ENCODE measurements at regions not wholly inside any gene's neighbourhood (a gene's known extent, or its start where the extent isn't known, plus 50 kb on each side); places are given as distances from the start of the nearest gene placed in this dataset.
A peak's percentile ranks its signal among the peaks of the same experiment; 100 is the strongest.

GRCh38 chr2:120520929-120521912 is 175.3 kb downstream of the INHBB start:
- Histone ChIP-seq H2AFZ (ENCODE audit: low read depth, low read length) (no peak overlapping the region), H3K27me3 (ENCODE audit: control insufficient read depth in 2 of 2, insufficient read depth in 2 of 2, low read length in 2 of 2) (peaks cover 12 to 52% of the 10 kb centered on the region in 2 experiments; a peak in 3 of 5 replicates), H3K9ac (ENCODE audit: insufficient read depth in 1 of 2, low read depth in 2 of 2, low read length in 2 of 2) (no peak overlapping the region), H3K9me3 (replicated peaks; ENCODE audit: control insufficient read depth, insufficient read depth, low read depth, low read length) (no peaks in the 10 kb centered on the region), H3K36me3 (ENCODE audit: control insufficient read depth, insufficient read depth, low read length) (no peaks in the 10 kb centered on the region), H3K4me3 (no peak overlapping the region), H3K4me1 (replicated peaks in 1 of 2; ENCODE audit: control insufficient read depth in 2 of 2, insufficient read depth in 2 of 2, low read length in 2 of 2) (peaks cover 0 to 5% of the 10 kb centered on the region in 2 experiments; a peak in 2 of 5 replicates), H3K79me2 (ENCODE audit: control insufficient read depth, insufficient read depth, low read length) (no peaks in the 10 kb centered on the region), H3K4me2 (ENCODE audit: insufficient read depth, low read length) (no peak overlapping the region), H3K9me1 (ENCODE audit: control insufficient read depth, insufficient read depth, low read length) (no peaks in the 10 kb centered on the region), H3K27ac (ENCODE audit: extremely low read depth, low read depth, low read length) (no peak overlapping the region), H4K20me1 (replicated peaks; ENCODE audit: control insufficient read depth, insufficient read depth, low read length) (peaks cover 3% of the 10 kb centered on the region)
- WGBS (ENCODE audit: insufficient coverage, low coverage, missing lambda C conversion rate): 3% methylated on average over 13 of the region's 13 CpGs
- ATAC-seq: peak; percentile 90
- FAIRE-seq: peak; percentile 83
- ChIA-PET CTCF (ENCODE audit: low intra/inter-chr PET ratio) (no interaction called here), POLR2A (interaction anchor here (0.6 kb wide), 1 partner anchor 187 kb away, joined by 3 read pairs; no protein-coding TSS in a partner anchor)
- intact Hi-C loops (cut with micrococcal nuclease) (no loop called here), in situ Hi-C loops (cut with MboI) (no loop called here)
- BruUV-seq (replicated peaks): no TSS peak
- peak; percentile 48 to 72 (median 60) for DNase-seq (ENCODE audit: extremely low read depth in 1 of 4, low spot score in 3 of 4)
- peak in 1 of 2 experiments; percentile 44; a peak in 2 of 4 replicates for TF ChIP-seq RAD21 (CRISPR knock-in tag; conservative IDR thresholded peaks at IDR 0.05 in 1 of 2, IDR thresholded peaks at IDR 0.05 in 1 of 2)
- TF ChIP-seq, protein P1, sequence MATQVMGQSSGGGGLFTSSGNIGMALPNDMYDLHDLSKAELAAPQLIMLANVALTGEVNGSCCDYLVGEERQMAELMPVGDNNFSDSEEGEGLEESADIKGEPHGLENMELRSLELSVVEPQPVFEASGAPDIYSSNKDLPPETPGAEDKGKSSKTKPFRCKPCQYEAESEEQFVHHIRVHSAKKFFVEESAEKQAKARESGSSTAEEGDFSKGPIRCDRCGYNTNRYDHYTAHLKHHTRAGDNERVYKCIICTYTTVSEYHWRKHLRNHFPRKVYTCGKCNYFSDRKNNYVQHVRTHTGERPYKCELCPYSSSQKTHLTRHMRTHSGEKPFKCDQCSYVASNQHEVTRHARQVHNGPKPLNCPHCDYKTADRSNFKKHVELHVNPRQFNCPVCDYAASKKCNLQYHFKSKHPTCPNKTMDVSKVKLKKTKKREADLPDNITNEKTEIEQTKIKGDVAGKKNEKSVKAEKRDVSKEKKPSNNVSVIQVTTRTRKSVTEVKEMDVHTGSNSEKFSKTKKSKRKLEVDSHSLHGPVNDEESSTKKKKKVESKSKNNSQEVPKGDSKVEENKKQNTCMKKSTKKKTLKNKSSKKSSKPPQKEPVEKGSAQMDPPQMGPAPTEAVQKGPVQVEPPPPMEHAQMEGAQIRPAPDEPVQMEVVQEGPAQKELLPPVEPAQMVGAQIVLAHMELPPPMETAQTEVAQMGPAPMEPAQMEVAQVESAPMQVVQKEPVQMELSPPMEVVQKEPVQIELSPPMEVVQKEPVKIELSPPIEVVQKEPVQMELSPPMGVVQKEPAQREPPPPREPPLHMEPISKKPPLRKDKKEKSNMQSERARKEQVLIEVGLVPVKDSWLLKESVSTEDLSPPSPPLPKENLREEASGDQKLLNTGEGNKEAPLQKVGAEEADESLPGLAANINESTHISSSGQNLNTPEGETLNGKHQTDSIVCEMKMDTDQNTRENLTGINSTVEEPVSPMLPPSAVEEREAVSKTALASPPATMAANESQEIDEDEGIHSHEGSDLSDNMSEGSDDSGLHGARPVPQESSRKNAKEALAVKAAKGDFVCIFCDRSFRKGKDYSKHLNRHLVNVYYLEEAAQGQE (IDR thresholded peaks at IDR 0.05; ENCODE audit: borderline replicate concordance): peak; percentile 25; the same call in 1 of the 2 replicates
- TF ChIP-seq, protein P1 (CRISPR knock-in tag; IDR thresholded peaks at IDR 0.05; ENCODE audit: low read depth): no peak
- TF ChIP-seq BCOR (IDR thresholded peaks at IDR 0.05): peak; percentile 86; the same call in 1 of the 2 replicates
- 0 out of 2 replicates have a peak, but pooled peaks have one; percentile 15 for TF ChIP-seq CREM (IDR thresholded peaks at IDR 0.05; ENCODE audit: low read depth)
- no peak for TF ChIP-seq CEBPG (CRISPR knock-in tag; IDR thresholded peaks at IDR 0.05)
- TF ChIP-seq CEBPG (tag; conservative IDR thresholded peaks at IDR 0.05 in 1 of 2, IDR thresholded peaks at IDR 0.05 in 1 of 2): no peak
- TF ChIP-seq, protein P2, sequence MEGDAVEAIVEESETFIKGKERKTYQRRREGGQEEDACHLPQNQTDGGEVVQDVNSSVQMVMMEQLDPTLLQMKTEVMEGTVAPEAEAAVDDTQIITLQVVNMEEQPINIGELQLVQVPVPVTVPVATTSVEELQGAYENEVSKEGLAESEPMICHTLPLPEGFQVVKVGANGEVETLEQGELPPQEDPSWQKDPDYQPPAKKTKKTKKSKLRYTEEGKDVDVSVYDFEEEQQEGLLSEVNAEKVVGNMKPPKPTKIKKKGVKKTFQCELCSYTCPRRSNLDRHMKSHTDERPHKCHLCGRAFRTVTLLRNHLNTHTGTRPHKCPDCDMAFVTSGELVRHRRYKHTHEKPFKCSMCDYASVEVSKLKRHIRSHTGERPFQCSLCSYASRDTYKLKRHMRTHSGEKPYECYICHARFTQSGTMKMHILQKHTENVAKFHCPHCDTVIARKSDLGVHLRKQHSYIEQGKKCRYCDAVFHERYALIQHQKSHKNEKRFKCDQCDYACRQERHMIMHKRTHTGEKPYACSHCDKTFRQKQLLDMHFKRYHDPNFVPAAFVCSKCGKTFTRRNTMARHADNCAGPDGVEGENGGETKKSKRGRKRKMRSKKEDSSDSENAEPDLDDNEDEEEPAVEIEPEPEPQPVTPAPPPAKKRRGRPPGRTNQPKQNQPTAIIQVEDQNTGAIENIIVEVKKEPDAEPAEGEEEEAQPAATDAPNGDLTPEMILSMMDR (IDR thresholded peaks at IDR 0.05 in 2 of 3, conservative IDR thresholded peaks at IDR 0.05 in 1 of 3; ENCODE audit: insufficient read depth in 2 of 3, low read depth in 1 of 3, low read length in 3 of 3): peak; percentile 66 to 85 (median 78)
- 0 out of 2 replicates have a peak, but pooled peaks have one; percentile 4 for TF ChIP-seq SMC3 (conservative IDR thresholded peaks at IDR 0.05; ENCODE audit: insufficient read depth, low read depth, low read length)
- TF ChIP-seq SMAD3 (CRISPR knock-in tag; conservative IDR thresholded peaks at IDR 0.05): no peak
- no peak for TF ChIP-seq NRF1 (conservative IDR thresholded peaks at IDR 0.05 in 1 of 2, IDR thresholded peaks at IDR 0.05 in 1 of 2)
